AG09319 (cell line): ENCODE measurements at regions not wholly inside any gene's neighbourhood (a gene's known extent, or its start where the extent isn't known, plus 50 kb on each side); places are given as distances from the start of the nearest gene placed in this dataset.

Source experiments
- DNase-seq: peaks from one replicate; pipeline ENCODE4 v3.0.0-alpha.2; 2010; ENCODE audit warnings: low read depth; ENCODE audit errors: extremely low read depth
- CTCF ChIP-seq: IDR thresholded peaks from 2 replicates; pipeline ENCODE4 v1.5.1; 2011; ENCODE audit warnings: low read depth, mild to moderate bottlenecking, inconsistent platforms, low read length, moderate library complexity

GRCh38 chr17:79478051-79478461 is 132.8 kb downstream of the RBFOX3 start:
- no peak for DNase-seq
- TF ChIP-seq CTCF = no peak

- no peak for DNase-seq
- no peak for TF ChIP-seq CTCF
Measured at GRCh38 chr17:79476074-79476652, 134.7 kb downstream of the RBFOX3 start.

DNA sequence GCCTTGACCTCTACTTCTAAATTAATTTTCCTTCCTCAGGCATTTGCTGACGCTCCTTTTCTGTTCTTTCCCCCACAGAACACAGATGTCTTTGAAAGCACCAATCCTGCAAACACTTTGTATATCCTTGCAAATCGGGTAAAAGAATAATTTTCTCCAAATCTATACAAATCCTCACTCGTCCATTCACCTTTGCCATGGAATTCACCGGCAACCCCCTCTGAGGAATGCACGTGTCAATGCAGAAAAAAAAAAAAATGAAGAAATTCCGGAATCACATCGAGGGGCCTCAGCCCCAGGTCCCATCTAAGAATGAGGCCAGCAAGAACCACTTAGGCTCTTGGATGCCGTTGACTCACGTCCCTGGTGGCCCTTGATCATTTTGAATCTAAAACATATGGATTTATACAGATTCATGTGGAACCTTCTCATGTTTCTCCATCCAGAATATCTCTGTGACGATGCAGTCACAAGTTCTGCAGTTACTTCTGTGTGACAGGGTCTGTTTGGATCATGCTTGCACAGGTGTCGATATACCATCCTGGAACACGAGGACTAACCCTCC is 136.9 kb downstream of the RBFOX3 start:
- no peak for TF ChIP-seq CTCF
- no peak for DNase-seq

GRCh38 chr17:79473111-79473875 is 137.6 kb downstream of the RBFOX3 start:
- no peak for TF ChIP-seq CTCF
- no peak for DNase-seq

GRCh38 chr17:79470754-79471153 is 140.1 kb downstream of the RBFOX3 start:
- no peak for TF ChIP-seq CTCF
- DNase-seq = no peak

GRCh38 chr17:79469646-79470045 is 141.2 kb downstream of the RBFOX3 start:
- no peak for DNase-seq
- no peak for TF ChIP-seq CTCF

DNA sequence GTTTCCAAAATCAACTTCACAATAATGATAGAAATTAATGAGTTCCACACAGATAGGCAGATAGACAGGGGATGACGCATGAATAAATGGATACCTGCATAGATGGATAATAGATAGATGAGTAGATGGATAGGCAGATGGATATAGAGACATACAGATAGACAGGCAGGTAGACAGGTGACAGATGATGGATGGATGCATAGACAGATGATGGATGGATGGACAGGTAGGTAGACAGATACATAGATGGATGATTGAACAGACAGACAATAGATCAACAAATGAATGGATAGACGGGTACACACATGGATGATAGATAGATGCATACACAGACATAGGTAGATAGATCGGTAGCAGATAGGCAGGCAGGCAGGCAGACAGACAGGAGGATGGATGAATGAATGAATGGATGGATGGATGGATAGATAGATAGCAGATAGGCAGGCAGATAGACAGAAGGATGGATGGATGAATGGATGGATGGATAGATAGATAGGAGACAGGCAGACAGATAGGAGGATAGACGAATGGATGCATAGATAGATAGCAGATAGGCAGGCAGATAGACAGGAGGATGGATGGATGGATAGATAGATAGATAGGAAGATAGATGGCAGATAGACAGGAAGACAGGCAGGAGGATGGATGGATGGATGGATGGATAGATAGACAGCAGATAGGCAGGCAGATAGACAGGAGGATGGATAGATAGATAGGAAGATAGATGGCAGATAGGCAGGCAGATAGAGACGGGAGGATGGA is 142.5 kb downstream of the RBFOX3 start:
- no peak for DNase-seq
- no peak for TF ChIP-seq CTCF
